Bronchial epithelial cell (primary cell): ENCODE measurements at regions not wholly inside any gene's neighbourhood (a gene's known extent, or its start where the extent isn't known, plus 50 kb on each side); places are given as distances from the start of the nearest gene placed in this dataset.
A peak's percentile ranks its signal among the peaks of the same experiment; 100 is the strongest.

ENCODE experiments used
- DNase-seq: peaks from one replicate; pipeline ENCODE4 v3.0.0-alpha.2; 2010; ENCODE audit warnings: low read depth
- FAIRE-seq: peaks from 2 replicates; lab custom pipeline; 2011; peaks lifted over from hg19 to GRCh38; lab: Jason Lieb, UNC
- H3K27me3 ChIP-seq: 2 replicates; pipeline ENCODE4 v1.5.1; 2011; ENCODE audit warnings: low read length; ENCODE audit not compliant: control insufficient read depth, insufficient read depth
- H3K36me3 ChIP-seq: 2 replicates; pipeline ENCODE4 v1.5.1; 2011; ENCODE audit warnings: low read length; ENCODE audit not compliant: control insufficient read depth, insufficient read depth
- H3K4me3 ChIP-seq: 2 replicates; pipeline ENCODE4 v1.5.1; 2011; ENCODE audit warnings: mild to moderate bottlenecking, low read depth, low read length, control low read depth
- TF ChIP-seq, protein P1 (sequence below): IDR thresholded peaks from 2 replicates; pipeline ENCODE4 v1.5.1; 2011; ENCODE audit warnings: mild to moderate bottlenecking, moderate library complexity, low read length, control low read depth, inconsistent platforms; ENCODE audit not compliant: insufficient read depth, severe bottlenecking

DNA sequence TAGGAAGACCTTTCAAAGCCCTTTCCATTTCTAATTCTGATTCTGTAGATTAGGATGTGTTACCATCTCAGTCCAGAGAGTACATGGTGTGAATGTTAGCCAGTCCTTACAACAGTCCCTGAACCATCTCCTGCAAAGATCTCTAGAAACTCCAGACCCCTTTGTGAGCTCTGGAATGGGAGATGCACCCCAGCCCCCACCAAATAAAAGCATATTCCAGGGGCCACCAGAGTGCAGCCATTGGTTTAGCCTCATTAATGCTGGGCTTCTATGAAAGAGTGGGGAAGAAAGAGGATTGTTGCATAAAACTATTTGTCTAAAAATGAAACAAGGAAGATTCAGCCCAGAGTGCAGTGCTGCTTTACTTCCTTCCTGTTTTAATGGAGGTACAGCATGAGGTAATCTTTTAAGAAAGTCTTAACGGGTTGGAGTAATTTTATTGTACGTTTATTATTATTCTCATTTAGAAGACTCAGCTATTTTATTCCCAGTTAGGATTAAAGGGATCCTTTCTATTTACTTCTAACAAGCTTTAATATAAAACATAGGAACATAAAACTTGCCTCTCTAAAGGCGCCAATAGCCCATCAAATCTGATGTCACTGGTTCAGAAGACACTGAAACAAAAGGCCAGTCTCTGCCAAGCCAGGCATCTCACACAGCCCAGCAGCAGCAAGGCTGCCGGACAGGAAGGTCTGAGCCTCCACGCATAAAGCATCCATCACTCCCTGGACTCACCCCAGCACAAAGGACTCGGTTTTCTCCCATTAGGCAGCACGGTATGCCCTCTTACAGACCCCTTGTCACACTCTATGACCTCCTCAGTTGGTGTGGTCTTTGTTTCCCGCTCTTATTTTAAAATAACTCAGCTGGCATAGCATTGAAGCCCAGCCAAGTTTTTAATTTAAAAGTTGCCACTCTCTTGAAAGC lies 203.9 kb upstream of the BLID start:
- FAIRE-seq, result no peak
- H3K36me3 ChIP-seq, result no peaks in the 10 kb centered on the region
- DNase-seq, result no peak
- TF ChIP-seq, protein P1, sequence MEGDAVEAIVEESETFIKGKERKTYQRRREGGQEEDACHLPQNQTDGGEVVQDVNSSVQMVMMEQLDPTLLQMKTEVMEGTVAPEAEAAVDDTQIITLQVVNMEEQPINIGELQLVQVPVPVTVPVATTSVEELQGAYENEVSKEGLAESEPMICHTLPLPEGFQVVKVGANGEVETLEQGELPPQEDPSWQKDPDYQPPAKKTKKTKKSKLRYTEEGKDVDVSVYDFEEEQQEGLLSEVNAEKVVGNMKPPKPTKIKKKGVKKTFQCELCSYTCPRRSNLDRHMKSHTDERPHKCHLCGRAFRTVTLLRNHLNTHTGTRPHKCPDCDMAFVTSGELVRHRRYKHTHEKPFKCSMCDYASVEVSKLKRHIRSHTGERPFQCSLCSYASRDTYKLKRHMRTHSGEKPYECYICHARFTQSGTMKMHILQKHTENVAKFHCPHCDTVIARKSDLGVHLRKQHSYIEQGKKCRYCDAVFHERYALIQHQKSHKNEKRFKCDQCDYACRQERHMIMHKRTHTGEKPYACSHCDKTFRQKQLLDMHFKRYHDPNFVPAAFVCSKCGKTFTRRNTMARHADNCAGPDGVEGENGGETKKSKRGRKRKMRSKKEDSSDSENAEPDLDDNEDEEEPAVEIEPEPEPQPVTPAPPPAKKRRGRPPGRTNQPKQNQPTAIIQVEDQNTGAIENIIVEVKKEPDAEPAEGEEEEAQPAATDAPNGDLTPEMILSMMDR, result no peak
- no peaks in the 10 kb centered on the region for H3K27me3 ChIP-seq
- H3K4me3 ChIP-seq, result no peak overlapping the region

DNA sequence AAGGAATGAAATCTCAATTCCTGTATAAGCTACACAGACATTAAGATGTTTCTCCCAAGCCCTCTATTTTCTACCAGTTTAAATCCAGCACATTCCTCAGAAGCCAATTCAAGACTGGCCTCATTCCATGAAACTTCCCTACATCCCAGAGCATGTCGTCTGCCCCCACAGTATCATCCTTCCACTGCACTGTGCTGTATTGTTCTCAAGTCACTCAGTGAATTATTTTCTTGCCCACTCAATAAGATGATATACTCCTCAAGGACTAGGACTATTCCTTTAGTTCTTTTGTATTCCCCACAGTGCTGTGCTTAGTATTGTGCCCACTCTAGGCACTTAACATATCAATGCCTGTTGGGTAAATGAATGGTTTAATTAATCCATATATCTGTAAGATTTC lies 203.1 kb upstream of the BLID start:
- H3K36me3 ChIP-seq, result no peaks in the 10 kb centered on the region
- FAIRE-seq (peak; percentile 68), DNase-seq (no peak)
- TF ChIP-seq, protein P1, result no peak
- no peak overlapping the region for H3K4me3 ChIP-seq
- no peaks in the 10 kb centered on the region for H3K27me3 ChIP-seq

DNA sequence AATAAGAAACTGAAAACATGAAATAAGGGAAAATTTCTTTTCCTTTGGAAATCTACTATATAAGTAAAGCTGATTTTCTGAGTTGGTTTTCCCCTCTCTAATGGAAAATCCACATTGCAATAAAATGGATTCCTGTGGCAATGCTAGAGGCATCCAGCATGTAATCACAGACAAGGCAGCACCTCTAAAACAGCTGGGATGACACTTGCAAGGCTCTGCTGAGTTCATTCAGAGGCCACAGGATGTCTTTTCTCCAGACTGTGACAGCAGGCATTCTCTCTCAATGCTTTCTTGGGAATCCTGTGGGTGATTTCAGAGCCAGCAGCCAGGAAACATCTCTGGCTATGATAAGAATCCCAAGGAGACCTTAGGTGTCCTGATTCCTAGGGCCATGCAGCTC lies 201.3 kb upstream of the BLID start:
- Histone ChIP-seq H3K4me3 (no peak overlapping the region), H3K36me3 (no peaks in the 10 kb centered on the region), H3K27me3 (no peaks in the 10 kb centered on the region)
- DNase-seq (no peak), FAIRE-seq (no peak)
- TF ChIP-seq, protein P1, result no peak

DNA sequence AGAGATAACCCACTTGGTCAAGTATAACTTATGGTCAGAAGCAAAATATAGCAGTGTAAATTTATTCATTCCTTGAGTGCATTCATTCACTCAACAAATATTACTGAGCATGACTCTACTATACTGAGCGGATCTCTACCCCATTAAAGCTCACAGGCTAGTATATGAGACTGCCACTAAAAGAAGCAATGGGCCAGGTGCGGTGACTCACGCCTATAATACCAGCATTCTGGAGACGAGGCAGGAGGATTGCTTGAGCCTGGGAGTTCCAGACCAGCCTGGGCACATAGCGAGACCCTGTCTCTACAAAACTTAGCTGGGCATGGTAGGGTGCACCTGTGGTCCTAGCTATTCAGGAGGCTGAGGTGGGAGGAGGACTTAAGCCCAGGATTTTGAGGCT lies 197.6 kb upstream of the BLID start:
- DNase-seq, result peak; percentile 1
- TF ChIP-seq, protein P1, result no peak
- Histone ChIP-seq H3K27me3 (no peaks in the 10 kb centered on the region), H3K36me3 (no peaks in the 10 kb centered on the region), H3K4me3 (no peak overlapping the region)
- FAIRE-seq, result no peak

DNA sequence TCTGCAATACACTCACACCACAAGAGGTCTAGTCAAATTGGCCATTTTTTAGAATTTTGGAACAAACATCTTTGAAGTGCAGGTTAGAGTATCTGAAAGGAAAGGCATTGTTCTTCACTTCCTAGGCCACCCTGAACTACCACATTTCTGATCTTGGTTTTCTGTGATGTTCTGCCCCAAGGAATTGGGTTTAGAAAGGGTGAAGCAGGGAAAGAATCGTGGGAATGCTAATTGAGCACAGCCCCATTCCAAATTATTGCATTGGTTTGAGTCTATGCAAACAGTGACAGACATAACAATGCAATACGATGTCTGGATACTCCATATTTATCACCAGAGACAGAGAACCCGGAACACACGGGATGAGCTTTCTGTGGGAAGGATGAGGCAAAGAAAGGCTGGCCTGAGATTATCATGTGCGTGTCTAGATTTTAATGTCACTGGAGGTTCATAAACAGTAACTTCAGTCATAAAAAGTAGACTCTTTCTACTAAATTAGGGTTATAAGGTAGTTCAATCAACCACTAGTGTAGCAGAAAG lies 195.3 kb upstream of the BLID start:
- no peak overlapping the region for H3K4me3 ChIP-seq
- TF ChIP-seq, protein P1, result no peak
- peaks cover 2% of the 10 kb centered on the region for H3K27me3 ChIP-seq
- DNase-seq (no peak), FAIRE-seq (no peak)
- no peaks in the 10 kb centered on the region for H3K36me3 ChIP-seq

DNA sequence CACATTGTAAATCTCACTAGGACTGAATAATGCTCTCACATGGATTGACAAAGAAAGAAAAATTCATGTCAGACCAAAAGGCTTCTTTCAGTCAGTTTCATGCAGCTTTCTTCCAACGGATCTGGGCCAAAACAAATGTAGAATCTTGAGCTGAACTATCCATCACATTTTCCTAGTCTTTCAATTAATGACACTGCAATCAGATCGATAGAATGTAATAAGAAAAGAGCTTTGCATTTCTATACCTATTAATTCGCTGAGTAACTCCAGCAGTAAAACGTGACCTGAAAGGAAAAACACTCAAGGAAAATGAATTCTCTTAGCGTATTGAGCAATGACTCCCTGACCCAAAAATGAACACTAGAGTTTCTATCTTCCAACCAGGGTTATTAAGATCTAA lies 194.8 kb upstream of the BLID start:
- TF ChIP-seq, protein P1, result no peak
- H3K27me3 ChIP-seq, result peaks cover 2% of the 10 kb centered on the region
- H3K36me3 ChIP-seq, result no peaks in the 10 kb centered on the region
- H3K4me3 ChIP-seq, result no peak overlapping the region
- FAIRE-seq (no peak), DNase-seq (no peak)
